ENCODE measurements at regions not wholly inside any gene's neighbourhood (a gene's known extent, or its start where the extent isn't known, plus 50 kb on each side); places are given as distances from the start of the nearest gene placed in this dataset.

DNA sequence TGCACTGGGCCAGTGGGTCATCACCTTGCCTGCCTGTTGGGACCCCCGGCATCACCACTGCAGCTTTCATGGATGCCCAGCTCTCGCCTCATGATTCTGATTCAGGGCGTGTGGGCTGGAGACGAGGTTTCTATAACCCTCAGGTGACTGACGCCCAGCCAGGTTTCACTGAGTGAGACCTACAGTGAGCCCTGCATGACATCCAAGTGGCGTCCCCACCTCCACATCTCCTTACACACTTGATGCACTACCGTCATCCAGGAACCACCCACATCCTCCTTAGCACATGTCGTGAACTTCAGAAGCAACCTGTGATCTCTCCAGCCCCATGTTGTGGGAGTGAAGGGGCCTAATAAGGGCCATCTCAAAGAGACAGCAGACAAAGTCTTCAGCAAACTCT lies 257.5 kb downstream of the CTTN start:
- TF ChIP-seq POLR2A (IDR thresholded peaks at IDR 0.05; ENCODE audit: low read length) (no peak), GATA1 (IDR thresholded peaks at IDR 0.05; ENCODE audit: low read depth, low read length) (no peak)

Measured in erythroblast (primary cell).